HepG2 (cell line): ENCODE measurements at regions not wholly inside any gene's neighbourhood (a gene's known extent, or its start where the extent isn't known, plus 50 kb on each side); places are given as distances from the start of the nearest gene placed in this dataset.
A peak's percentile ranks its signal among the peaks of the same experiment; 100 is the strongest.

ENCODE experiments used
- CHD2 ChIP-seq: IDR thresholded peaks from 2 replicates; pipeline ENCODE4 v1.6.1; 2011; ENCODE audit warnings: low read depth, low read length, improper control_type of control experiment
- CREB1 ChIP-seq, 2 experiments: fragments of 450-650 bp in 1 of 2; IDR thresholded peaks; 2 replicates each; pipeline ENCODE4 v1.6.1; 2016 to 2017; ENCODE audit warnings: control low read depth in 1 of 2, mild to moderate bottlenecking in 1 of 2, missing compliant biosample characterization in 1 of 2, missing genetic modification characterization in 1 of 2
- HES4 ChIP-seq: sonication (generic); formaldehyde crosslinking; IDR thresholded peaks from 2 replicates; pipeline ENCODE4 v1.9.0; 2021; ENCODE audit warnings: mild to moderate bottlenecking, missing genetic modification reagents, borderline replicate concordance
- IKZF1 ChIP-seq: fragments of 450-650 bp; IDR thresholded peaks from 2 replicates; pipeline ENCODE4 v1.7.1; 2016
- KDM5B ChIP-seq: sonication (generic); formaldehyde crosslinking; IDR thresholded peaks from 2 replicates; pipeline ENCODE4 v1.4.0; 2020; ENCODE audit warnings: missing genetic modification reagents, mild to moderate bottlenecking, borderline replicate concordance
- MYNN ChIP-seq: sonication (generic); formaldehyde crosslinking; IDR thresholded peaks from 2 replicates; pipeline ENCODE4 v1.4.0; 2020; ENCODE audit warnings: mild to moderate bottlenecking, low read depth, missing genetic modification reagents
- MYPOP ChIP-seq: sonication (generic); formaldehyde crosslinking; IDR thresholded peaks from 2 replicates; pipeline ENCODE4 v1.8.1; 2023; ENCODE audit warnings: mild to moderate bottlenecking, moderate library complexity, missing genetic modification reagents
- NONO ChIP-seq, 2 experiments: fragments of 450-650 bp in 1 of 2; sonication (generic) in 1 of 2; formaldehyde crosslinking in 1 of 2; IDR thresholded peaks in 1 of 2; conservative IDR thresholded peaks in 1 of 2; 2 replicates each; pipeline versions ENCODE4 v1.6.1 to v1.8.0; 2017 to 2022; ENCODE audit warnings: mild to moderate bottlenecking in 1 of 2, missing genetic modification reagents in 1 of 2, moderate library complexity in 1 of 2
- PAX8 ChIP-seq: sonication (generic); formaldehyde crosslinking; IDR thresholded peaks from 2 replicates; pipeline ENCODE4 v1.8.0; 2022; ENCODE audit warnings: mild to moderate bottlenecking, missing genetic modification reagents, borderline replicate concordance
- SETDB1 ChIP-seq: sonication (generic); formaldehyde crosslinking; IDR thresholded peaks from 2 replicates; pipeline ENCODE4 v1.5.1; 2020; ENCODE audit warnings: missing genetic modification reagents, mild to moderate bottlenecking, borderline replicate concordance
- SKI ChIP-seq: fragments of 450-650 bp; IDR thresholded peaks from one replicate; pipeline ENCODE4 v1.6.1; 2018; ENCODE audit warnings: mild to moderate bottlenecking; ENCODE audit not compliant: partially characterized antibody
- SOX6 ChIP-seq, 2 experiments: fragments of 450-650 bp in 1 of 2; sonication (generic) in 1 of 2; formaldehyde crosslinking in 1 of 2; IDR thresholded peaks; 2 replicates each; pipeline versions ENCODE4 v1.4.0 to v1.6.1; 2017 to 2020; ENCODE audit warnings: antibody characterized with exemption in 1 of 2, mild to moderate bottlenecking in 1 of 2, missing genetic modification reagents in 1 of 2
- SP2 ChIP-seq: sonication (generic); formaldehyde crosslinking; IDR thresholded peaks from 2 replicates; pipeline ENCODE4 v1.5.1; 2020; ENCODE audit warnings: mild to moderate bottlenecking, missing genetic modification reagents
- TBL1XR1 ChIP-seq: fragments of 150-350 bp; IDR thresholded peaks from 2 replicates; pipeline ENCODE4 v1.6.1; 2014; ENCODE audit warnings: borderline replicate concordance, low read length; ENCODE audit not compliant: partially characterized antibody
- TIGD3 ChIP-seq: sonication (generic); formaldehyde crosslinking; IDR thresholded peaks from 2 replicates; pipeline ENCODE4 v1.5.1; 2020; ENCODE audit warnings: mild to moderate bottlenecking, missing genetic modification reagents, borderline replicate concordance
- ZC3H13 ChIP-seq: sonication (generic); formaldehyde crosslinking; IDR thresholded peaks from 2 replicates; pipeline ENCODE4 v1.8.1; 2023; ENCODE audit warnings: mild to moderate bottlenecking, missing genetic modification reagents, moderate library complexity
- ZFP90 ChIP-seq: sonication (generic); formaldehyde crosslinking; IDR thresholded peaks from 2 replicates; pipeline ENCODE4 v1.8.0; 2022; ENCODE audit warnings: missing genetic modification reagents, mild to moderate bottlenecking, inconsistent platforms, borderline replicate concordance
- ZNF121 ChIP-seq: sonication (generic); formaldehyde crosslinking; IDR thresholded peaks from 2 replicates; pipeline ENCODE4 v1.5.0; 2020; ENCODE audit warnings: mild to moderate bottlenecking, missing genetic modification reagents
- ZNF512B ChIP-seq: sonication (generic); formaldehyde crosslinking; IDR thresholded peaks from 2 replicates; pipeline ENCODE4 v1.5.1; 2020; ENCODE audit warnings: missing genetic modification reagents, mild to moderate bottlenecking, borderline replicate concordance
- ZNF629 ChIP-seq: sonication (generic); formaldehyde crosslinking; conservative IDR thresholded peaks from 2 replicates; pipeline ENCODE4 v1.5.0; 2020; ENCODE audit warnings: missing genetic modification reagents
- ZNF691 ChIP-seq: sonication (generic); formaldehyde crosslinking; IDR thresholded peaks from 2 replicates; pipeline ENCODE4 v1.4.0; 2020; ENCODE audit warnings: missing genetic modification reagents, low read depth, mild to moderate bottlenecking, borderline replicate concordance
- ZSCAN22 ChIP-seq: sonication (generic); formaldehyde crosslinking; IDR thresholded peaks from 2 replicates; pipeline ENCODE4 v1.4.0; 2020; ENCODE audit warnings: mild to moderate bottlenecking, missing genetic modification reagents

- TF ChIP-seq CREB1 (IDR thresholded peaks at IDR 0.05) (no peak), CREB1 (CRISPR knock-in tag; IDR thresholded peaks at IDR 0.05) (no peak), IKZF1 (no peak), SOX6 (IDR thresholded peaks at IDR 0.05) (no peak), SOX6 (CRISPR knock-in tag; IDR thresholded peaks at IDR 0.05) (peak; percentile 72), SETDB1 (CRISPR knock-in tag) (no peak), TBL1XR1 (no peak), HES4 (CRISPR knock-in tag) (peak; percentile 83; the same call in 1 of the 2 replicates), SKI (peak; percentile 16), ZNF629 (peak; percentile 57), CHD2 (0 out of 2 replicates have a peak, but pooled peaks have one; percentile 13), ZFP90 (CRISPR knock-in tag) (peak; percentile 90; the same call in 1 of the 2 replicates), KDM5B (CRISPR knock-in tag) (peak; percentile 76; the same call in 1 of the 2 replicates), ZNF121 (CRISPR knock-in tag) (no peak), SP2 (CRISPR knock-in tag) (no peak), ZSCAN22 (CRISPR knock-in tag) (no peak), TIGD3 (CRISPR knock-in tag) (0 out of 2 replicates have a peak, but pooled peaks have one; percentile 13), PAX8 (CRISPR knock-in tag) (no peak), ZC3H13 (0 out of 2 replicates have a peak, but pooled peaks have one; percentile 48), ZNF691 (CRISPR knock-in tag) (no peak), MYNN (CRISPR knock-in tag) (no peak), ZNF512B (no peak), MYPOP (CRISPR knock-in tag) (no peak; the same call in 1 of the 2 replicates), NONO (IDR thresholded peaks at IDR 0.05) (no peak), NONO (CRISPR knock-in tag; conservative IDR thresholded peaks at IDR 0.05) (0 out of 2 replicates have a peak, but pooled peaks have one; percentile 31)
Observed at GRCh38 chr20:50369225-50370035, 140.8 kb upstream of the PTPN1 start (continued).
